Endometrial microvascular endothelial cells (primary cell): ENCODE measurements at regions not wholly inside any gene's neighbourhood (a gene's known extent, or its start where the extent isn't known, plus 50 kb on each side); places are given as distances from the start of the nearest gene placed in this dataset.
"Not testable (repeated sequence)": the region's sequence is repeated elsewhere in the genome, so short reads cannot be mapped to it uniquely, and the experiment has no call there.

Experiments used
- in situ Hi-C: cut with HindIII; loops from 2 replicates; pipeline ENCODE4 v1.10.0; 2017; ENCODE audit warnings: low sequenced_read_pairs, low pct_unique_long_range_greater_than_20kb; ENCODE audit errors: inconsistent ontology term

- in situ Hi-C loops: no loop called here
These were observed 73.7 kb upstream of the SLC1A4 start for GRCh38 chr2:64915510-64915900.

- in situ Hi-C loops: no loop called here
These were observed 70.8 kb upstream of the SLC1A4 start for GRCh38 chr2:64918220-64918886.

GRCh38 chr2:64919261-64919660 is 69.9 kb upstream of the SLC1A4 start:
- in situ Hi-C loops: no loop called here

DNA sequence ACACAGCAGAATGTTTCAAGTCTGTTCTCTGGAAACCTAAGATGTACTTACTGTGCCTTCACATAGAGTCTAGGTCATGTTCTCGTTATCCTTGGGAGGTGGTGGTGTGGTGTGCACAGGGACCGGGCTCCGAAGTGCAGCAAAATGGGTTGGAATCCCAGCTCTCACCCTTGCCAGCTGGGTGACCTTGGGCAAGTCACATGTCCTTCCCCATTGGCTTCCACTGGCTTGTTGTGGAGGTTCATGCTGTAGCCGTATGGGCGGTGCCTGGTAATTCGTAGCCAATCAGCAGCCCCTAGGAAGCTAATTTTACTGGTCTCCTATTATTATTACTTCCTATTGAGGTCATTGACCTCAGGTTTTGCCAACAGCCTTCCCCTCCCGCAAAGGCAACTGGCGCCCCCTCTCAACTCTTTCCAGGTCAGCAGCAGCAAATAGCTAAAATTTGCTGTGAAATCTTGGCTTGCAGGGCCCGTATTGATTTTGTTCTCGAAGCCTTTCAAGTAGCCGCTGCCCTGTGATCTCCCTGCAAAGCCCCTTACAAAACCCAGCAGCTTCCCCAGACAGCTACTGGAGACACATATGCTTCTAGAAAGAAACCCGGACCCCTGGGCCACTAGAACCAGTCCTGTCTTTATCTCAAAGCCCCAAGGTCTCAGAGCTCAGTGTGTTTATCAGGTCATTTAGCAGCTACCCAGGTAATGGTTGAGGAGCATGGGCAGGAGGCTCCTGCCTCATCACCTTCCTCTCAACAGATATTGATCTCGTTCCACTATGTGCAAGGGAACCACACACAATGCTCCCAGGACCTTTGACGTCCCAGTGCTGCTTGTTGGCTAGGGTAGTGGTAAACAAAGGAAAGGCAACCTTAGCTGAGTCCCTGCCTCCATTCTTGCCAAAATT is 66.5 kb upstream of the SLC1A4 start:
- in situ Hi-C loops: no loop called here

DNA sequence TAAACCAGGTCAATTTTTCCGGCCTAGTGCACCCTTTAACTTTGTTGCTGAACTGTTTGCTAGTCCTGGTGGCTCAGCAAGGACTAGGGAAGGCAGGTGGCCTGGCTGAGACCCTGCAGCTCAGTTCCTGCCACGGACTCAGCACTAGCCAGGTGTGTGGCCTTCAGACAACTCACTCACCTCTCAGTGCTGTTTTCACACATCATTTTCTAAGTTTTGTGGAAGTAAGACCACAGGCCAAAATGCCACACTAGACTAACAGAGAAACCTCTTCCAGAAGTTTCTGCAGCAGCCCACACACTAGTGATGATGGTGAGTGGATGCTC is 65.9 kb upstream of the SLC1A4 start:
- in situ Hi-C loops: no loop called here

GRCh38 chr2:64924170-64924934 is 64.8 kb upstream of the SLC1A4 start:
- in situ Hi-C loops: no loop called here

- in situ Hi-C loops: not testable (repeated sequence)
These were observed 63.1 kb upstream of the SLC1A4 start for GRCh38 chr2:64925930-64926722.

- in situ Hi-C loops: no loop called here
These were observed 60.4 kb upstream of the SLC1A4 start for GRCh38 chr2:64928813-64929212.

GRCh38 chr2:64929333-64929732 is 59.9 kb upstream of the SLC1A4 start:
- in situ Hi-C loops: no loop called here

DNA sequence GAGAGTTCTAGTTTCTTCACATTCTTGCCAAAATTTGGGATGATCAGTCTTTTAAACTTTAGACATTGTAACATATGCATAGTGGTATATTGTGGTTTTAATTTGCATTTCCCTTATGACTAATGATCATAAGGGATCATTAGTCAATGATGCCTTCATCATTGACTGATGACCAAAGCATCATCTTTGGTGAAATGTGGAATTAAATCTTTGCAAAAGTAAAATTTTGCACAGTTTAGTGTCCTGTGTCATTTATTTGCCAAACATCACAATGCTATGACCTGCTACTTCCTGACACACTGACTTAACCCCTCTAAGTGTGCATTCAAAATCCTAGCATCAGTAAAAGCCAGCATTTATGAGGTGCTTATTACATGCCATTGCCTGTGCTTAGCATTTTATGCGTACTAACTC is 58.9 kb upstream of the SLC1A4 start:
- in situ Hi-C loops: no loop called here

DNA sequence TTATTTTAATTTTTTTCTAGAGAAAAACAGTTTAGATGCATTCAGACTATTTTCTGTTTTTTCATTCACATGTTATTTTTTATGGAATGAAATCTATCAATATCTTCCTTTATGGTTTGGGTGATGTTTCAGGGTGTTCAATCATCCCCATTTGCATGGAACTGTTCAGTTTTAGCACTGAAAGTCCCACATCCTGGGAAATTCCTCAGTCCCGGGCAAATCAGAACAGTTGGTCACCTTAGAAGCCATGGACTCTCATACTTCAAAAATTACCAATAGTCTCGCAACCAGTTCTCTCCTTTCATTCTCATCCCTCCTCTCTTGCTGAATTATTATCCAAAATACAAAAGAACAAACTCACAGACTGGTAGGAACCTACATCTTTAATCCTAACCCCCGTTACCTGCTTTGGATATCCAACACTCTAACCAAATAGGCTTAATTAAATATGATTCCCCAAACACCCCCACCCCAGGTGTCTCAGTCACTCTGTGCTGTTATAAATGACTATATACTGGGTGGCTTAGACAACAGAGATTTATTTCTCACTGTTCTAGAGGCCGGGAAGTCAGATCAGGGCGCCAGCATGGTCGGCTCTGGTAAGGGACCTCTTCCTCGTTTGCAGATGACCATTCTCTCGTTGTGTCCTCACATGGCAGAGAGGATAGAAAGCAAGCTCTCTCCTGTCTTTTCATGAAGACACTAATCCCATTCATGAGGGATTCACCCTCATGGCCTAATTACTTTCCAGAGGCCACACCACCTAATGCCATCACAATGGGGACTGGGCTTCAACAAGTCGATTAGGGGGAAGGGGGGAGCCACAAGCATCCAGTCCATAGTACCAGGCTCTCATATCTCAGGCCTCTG is 57.7 kb upstream of the SLC1A4 start:
- in situ Hi-C loops: no loop called here

- in situ Hi-C loops: no loop called here
These were observed 57.2 kb upstream of the SLC1A4 start for GRCh38 chr2:64932116-64932370.

- in situ Hi-C loops: no loop called here
These were observed 56.6 kb upstream of the SLC1A4 start for GRCh38 chr2:64932371-64933216.

DNA sequence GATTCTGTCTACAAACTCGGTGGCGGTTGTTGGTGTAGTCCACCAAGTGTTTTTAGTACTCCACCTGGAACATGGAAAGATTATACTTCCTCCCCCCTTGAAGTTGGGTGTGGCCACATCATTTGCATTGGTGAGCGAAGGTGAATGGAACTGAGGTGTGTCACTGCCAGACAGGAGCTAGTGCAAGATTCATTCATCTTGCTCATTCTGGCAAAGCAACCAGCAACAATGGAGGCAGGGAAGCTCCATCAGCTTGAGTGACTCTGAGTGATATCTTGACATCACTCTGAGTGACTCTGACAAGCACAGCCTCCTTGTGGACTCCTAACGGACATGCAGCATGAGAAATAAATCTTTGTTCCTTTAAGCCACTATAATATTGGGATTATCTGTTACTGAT is 54.7 kb upstream of the SLC1A4 start:
- in situ Hi-C loops: no loop called here

DNA sequence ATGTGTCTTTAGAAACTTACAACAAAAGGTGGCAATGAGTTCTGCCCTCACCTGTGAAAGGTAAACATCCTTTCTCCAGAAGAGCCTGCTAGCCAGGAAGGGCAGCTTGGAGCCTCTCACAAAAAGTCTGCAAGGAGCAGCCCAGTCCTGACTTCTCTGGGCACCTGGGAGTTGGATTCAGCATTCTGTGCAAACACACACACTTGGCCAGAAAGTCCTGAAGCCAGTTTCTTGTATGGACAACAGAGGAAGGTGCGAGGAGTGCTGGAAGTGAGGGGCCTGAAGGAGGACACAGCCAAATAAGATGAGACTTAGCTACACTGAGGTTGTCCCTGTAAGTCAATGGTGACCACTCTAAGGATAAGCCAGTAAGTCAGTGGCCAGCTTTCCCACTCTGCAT is 52.4 kb upstream of the SLC1A4 start:
- in situ Hi-C loops: no loop called here

DNA sequence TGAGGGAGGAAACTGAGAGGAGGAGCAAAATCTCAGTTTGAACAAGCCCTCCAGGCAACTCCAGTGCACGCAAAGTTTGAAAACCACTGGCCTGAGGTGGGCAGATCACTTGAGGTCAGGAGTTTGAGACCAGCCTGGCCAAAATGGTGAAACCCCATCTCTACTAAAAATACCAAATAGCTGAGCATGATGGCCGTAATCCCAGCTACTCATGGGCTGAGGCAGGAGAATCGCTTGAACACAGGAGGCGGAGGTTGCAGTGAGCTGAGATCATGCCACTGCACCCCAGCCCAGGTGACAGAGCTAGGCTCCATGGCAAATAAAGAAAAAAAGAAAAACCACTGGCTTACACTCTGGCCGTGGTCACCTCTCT is 51.9 kb upstream of the SLC1A4 start:
- in situ Hi-C loops: not testable (repeated sequence)

DNA sequence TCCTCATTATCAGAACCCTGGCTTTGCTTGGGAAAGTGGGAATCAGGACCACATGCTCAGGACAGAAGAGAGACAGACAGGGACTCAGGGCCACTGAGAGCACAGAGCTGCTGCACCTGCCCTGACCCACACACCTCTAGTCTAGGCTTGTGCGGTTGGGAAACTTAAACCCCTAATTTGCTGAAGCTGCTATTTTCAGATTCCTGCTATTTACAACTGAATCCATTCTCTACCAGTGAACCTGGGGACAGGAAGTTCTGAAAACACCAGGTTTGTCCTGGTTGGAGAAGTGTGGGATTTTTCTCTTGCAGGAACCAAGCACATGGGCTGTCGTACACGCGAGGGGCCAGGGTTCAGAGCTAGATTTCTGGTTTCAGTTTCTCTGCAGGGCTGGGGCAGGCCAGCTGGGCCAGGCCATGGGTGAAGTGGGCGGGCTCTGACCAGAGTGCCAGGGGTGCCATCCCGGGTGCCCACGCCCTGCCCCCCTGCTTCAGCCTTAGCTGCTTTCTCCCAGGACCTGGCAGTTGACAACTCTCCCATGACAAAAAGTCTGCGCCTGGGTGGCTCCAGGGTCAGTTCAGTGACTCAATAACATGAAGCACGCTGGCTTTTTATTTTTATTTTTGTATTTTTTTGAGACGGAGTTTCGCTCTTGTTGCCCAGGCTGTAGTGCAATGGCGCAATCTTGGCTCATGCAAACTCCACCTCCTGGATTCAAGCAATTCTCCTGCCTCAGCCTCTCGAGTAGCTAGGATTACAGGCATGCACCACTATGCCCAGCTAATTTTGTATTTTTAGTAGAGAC is 51.3 kb upstream of the SLC1A4 start:
- in situ Hi-C loops: no loop called here
